HCT116 (cell line): ENCODE measurements at regions not wholly inside any gene's neighbourhood (a gene's known extent, or its start where the extent isn't known, plus 50 kb on each side); places are given as distances from the start of the nearest gene placed in this dataset.

Experiments used
- ATAC-seq: fragments of 200-7000 bp; cut with Tn5 transposase; 2 replicates; pipeline ENCODE4 v1.9.1; 2020; ENCODE audit warnings: mild to moderate bottlenecking, moderate library complexity
- BruUV-seq: library from RNA; stranded (reverse); fragments of 400-500 nt; replicated peaks from 2 replicates; lab custom pipeline; 2021; lab: Mats Ljungman, UMichigan
- CTCF ChIA-PET: fragments of 300-600 bp; sonication (Branson Sonifier 250); formaldehyde crosslinking; loops from one replicate; lab custom pipeline; 2021; ENCODE audit warnings: antibody characterized with exemption; lab: Charles Lee
- POLR2A ChIA-PET: fragments of 300-600, 350-600 bp; sonication (Branson Sonifier 250); formaldehyde crosslinking; loops from one replicate; lab custom pipeline; 2021; ENCODE audit warnings: antibody characterized with exemption; lab: Charles Lee
- RAD21 ChIA-PET, 2 experiments: fragments of 300-600 bp; sonication (Branson Sonifier 250); formaldehyde crosslinking; loops; one replicate each; lab custom pipeline; 2023; ENCODE audit warnings: low total read pairs in 2 of 2; ENCODE audit not compliant: uncharacterized antibody in 2 of 2, unreplicated experiment in 2 of 2, low non-redundant PET in 1 of 2; lab: Charles Lee
- DNase-seq: peaks from one replicate; pipeline ENCODE4 v3.0.0-alpha.2; 2010; ENCODE audit warnings: low read depth, low spot score
- H2AFZ ChIP-seq: fragments of 200-600 bp; shearing (Covaris generic), sonication (generic); 2 replicates; pipeline ENCODE4 v1.6.1; 2017; ENCODE audit warnings: low read depth, mixed run types, mixed read lengths, antibody characterized with exemption, low read length; ENCODE audit not compliant: poor library complexity, severe bottlenecking
- H3K27ac ChIP-seq: 2 replicates; pipeline ENCODE4 v1.5.1; 2012; ENCODE audit warnings: low read depth, low read length
- H3K27me3 ChIP-seq: fragments of 200-600 bp; sonication (generic); 2 replicates; pipeline ENCODE4 v1.6.1; 2016; ENCODE audit warnings: mixed run types, low read length, mixed read lengths; ENCODE audit not compliant: insufficient read depth
- H3K36me3 ChIP-seq, 2 experiments: fragments of 200-500 bp in 1 of 2; fragments of 200-600 bp in 1 of 2; sonication (Bioruptor generic) in 1 of 2; sonication (generic) in 1 of 2; 2 replicates each; pipeline versions ENCODE4 v1.5.1 to v1.6.1; 2014 to 2016; ENCODE audit warnings: low read length in 2 of 2, inconsistent platforms in 1 of 2, mixed read lengths in 1 of 2, mixed run types in 1 of 2; ENCODE audit not compliant: insufficient read depth in 2 of 2, control insufficient read depth in 1 of 2
- H3K4me1 ChIP-seq, 2 experiments: fragments of 200-600 bp in 1 of 2; sonication (generic) in 1 of 2; 2 replicates each; pipeline versions ENCODE4 v1.5.1 to v1.6.1; 2012 to 2017; ENCODE audit warnings: low read length in 2 of 2, inconsistent platforms in 1 of 2, mild to moderate bottlenecking in 1 of 2, mixed read lengths in 1 of 2, mixed run types in 1 of 2, moderate library complexity in 1 of 2; ENCODE audit not compliant: insufficient read depth in 2 of 2, control insufficient read depth in 1 of 2
- H3K4me2 ChIP-seq: fragments of 200-600 bp; sonication (generic); 2 replicates; pipeline ENCODE4 v1.6.1; 2017; ENCODE audit warnings: mixed run types, low read length, mixed read lengths
- H3K4me3 ChIP-seq, 2 experiments: fragments of 200-600 bp in 1 of 2; sonication (generic) in 1 of 2; replicated peaks in 1 of 2; 2 replicates each; pipeline ENCODE4 v1.5.1; 2011 to 2016; ENCODE audit warnings: low read length in 2 of 2, control low read depth in 1 of 2, low read depth in 1 of 2, mild to moderate bottlenecking in 1 of 2, mixed read lengths in 1 of 2, mixed run types in 1 of 2
- H3K79me2 ChIP-seq: fragments of 200-600 bp; sonication (generic); 2 replicates; pipeline ENCODE4 v1.6.1; 2017; ENCODE audit warnings: mild to moderate bottlenecking, mixed run types, low read length, moderate library complexity, mixed read lengths; ENCODE audit not compliant: insufficient read depth
- H3K9ac ChIP-seq: fragments of 200-600 bp; sonication (generic); 2 replicates; pipeline ENCODE4 v1.6.1; 2016; ENCODE audit warnings: low read length, mixed read lengths
- H3K9me2 ChIP-seq: fragments of 200-600 bp; sonication (generic), shearing (Covaris generic); 2 replicates; pipeline ENCODE4 v1.6.1; 2017; ENCODE audit warnings: mixed run types, mild to moderate bottlenecking, moderate library complexity; ENCODE audit not compliant: insufficient read depth
- H3K9me3 ChIP-seq, 2 experiments: fragments of 200-500 bp in 1 of 2; fragments of 200-600 bp in 1 of 2; sonication (Bioruptor generic) in 1 of 2; sonication (generic) in 1 of 2; 2 replicates each; pipeline ENCODE4 v1.6.1; 2014 to 2017; ENCODE audit warnings: low read length in 2 of 2, mixed read lengths in 2 of 2, inconsistent platforms in 1 of 2, low read depth in 1 of 2, mild to moderate bottlenecking in 1 of 2, mixed run types in 1 of 2, moderate library complexity in 1 of 2; ENCODE audit not compliant: control insufficient read depth in 1 of 2, insufficient read depth in 1 of 2
- H4K20me1 ChIP-seq: fragments of 200-600 bp; sonication (generic), shearing (Covaris generic); 2 replicates; pipeline ENCODE4 v1.6.1; 2017; ENCODE audit warnings: mixed run types, mild to moderate bottlenecking, moderate library complexity; ENCODE audit not compliant: insufficient read depth
- CEBPB ChIP-seq: IDR thresholded peaks from 2 replicates; pipeline ENCODE4 v1.6.1; 2012; ENCODE audit warnings: low read depth
- CTCF ChIP-seq, 3 experiments: fragments of 200-600 bp in 1 of 3; sonication (generic) in 1 of 3; IDR thresholded peaks in 2 of 3; conservative IDR thresholded peaks in 1 of 3; 2 replicates each; pipeline ENCODE4 v1.5.1; 2012 to 2017; ENCODE audit warnings: low read depth in 2 of 3, low read length in 2 of 3, antibody characterized with exemption in 1 of 3, borderline replicate concordance in 1 of 3, control low read depth in 1 of 3, mild to moderate bottlenecking in 1 of 3, mixed read lengths in 1 of 3, mixed run types in 1 of 3, moderate library complexity in 1 of 3; ENCODE audit not compliant: insufficient read depth in 1 of 3
- ELF1 ChIP-seq: IDR thresholded peaks from 2 replicates; pipeline ENCODE4 v1.6.1; 2012; ENCODE audit warnings: low read depth, borderline replicate concordance
- JUND ChIP-seq: IDR thresholded peaks from 2 replicates; pipeline ENCODE4 v1.6.1; 2012
- POLR2A ChIP-seq: IDR thresholded peaks from 2 replicates; pipeline ENCODE4 v1.7.0; 2011; ENCODE audit warnings: borderline replicate concordance; ENCODE audit not compliant: insufficient read depth, insufficient read length; ENCODE audit errors: extremely low read depth
- POLR2AphosphoS5 ChIP-seq: IDR thresholded peaks from 2 replicates; pipeline ENCODE4 v1.6.1; 2011; ENCODE audit warnings: mild to moderate bottlenecking, low read depth, low read length, moderate library complexity
- SRF ChIP-seq: IDR thresholded peaks from 2 replicates; pipeline ENCODE4 v1.6.1; 2012; ENCODE audit warnings: low read depth
- TCF7L2 ChIP-seq: IDR thresholded peaks from 2 replicates; pipeline ENCODE4 v1.7.0; 2011; ENCODE audit warnings: borderline replicate concordance, inconsistent platforms; ENCODE audit not compliant: insufficient read depth, insufficient read length; ENCODE audit errors: extremely low read depth
- ZBTB33 ChIP-seq: IDR thresholded peaks from 2 replicates; pipeline ENCODE4 v1.6.1; 2011; ENCODE audit warnings: mild to moderate bottlenecking, low read length, moderate library complexity; ENCODE audit not compliant: insufficient replicate concordance; ENCODE audit errors: extremely low read depth
- ZFX ChIP-seq: fragments of 450-650 bp; IDR thresholded peaks from 2 replicates; pipeline ENCODE4 v1.6.1; 2017
- ZNF274 ChIP-seq: fragments of 200-500 bp; sonication (Bioruptor generic); IDR thresholded peaks from 2 replicates; pipeline ENCODE4 v1.6.1; 2014; ENCODE audit warnings: mild to moderate bottlenecking, low read depth, low read length, inconsistent platforms
- intact Hi-C: fragments of 100-400 bp; cut with micrococcal nuclease; formaldehyde crosslinking; loops from 2 replicates; pipeline ENCODE4 v1.10.0; 2022
- TF ChIP-seq, protein P1 (sequence below): IDR thresholded peaks from 2 replicates; pipeline ENCODE4 v1.6.1; 2012

- Histone ChIP-seq H3K36me3 (no peaks in the 10 kb centered on the region), H2AFZ (no peak overlapping the region), H3K9ac (no peak overlapping the region), H3K27ac (no peak overlapping the region), H3K4me3 (no peak overlapping the region), H3K9me2 (no peaks in the 10 kb centered on the region), H4K20me1 (no peaks in the 10 kb centered on the region), H3K79me2 (no peaks in the 10 kb centered on the region), H3K9me3 (0 out of 4 replicates have a peak, but pooled peaks cover 0 to 3% of the 10 kb centered on the region in 2 experiments), H3K4me2 (no peak overlapping the region), H3K27me3 (no peaks in the 10 kb centered on the region), H3K4me1 (no peaks in the 10 kb centered on the region)
- ChIA-PET POLR2A (no interaction called here), RAD21 (no interaction called here), CTCF (interaction anchor here (0.9 kb wide), 1 partner anchor 519 kb away, joined by 4 read pairs; no protein-coding TSS in a partner anchor)
- BruUV-seq = no TSS peak
- TF ChIP-seq, protein P1, sequence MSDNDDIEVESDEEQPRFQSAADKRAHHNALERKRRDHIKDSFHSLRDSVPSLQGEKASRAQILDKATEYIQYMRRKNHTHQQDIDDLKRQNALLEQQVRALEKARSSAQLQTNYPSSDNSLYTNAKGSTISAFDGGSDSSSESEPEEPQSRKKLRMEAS = no peak
- TF ChIP-seq POLR2A (no peak), CTCF (IDR thresholded peaks at IDR 0.05 in 2 of 3, conservative IDR thresholded peaks at IDR 0.05 in 1 of 3; ENCODE audit: borderline replicate concordance in 1 of 3, insufficient read depth in 1 of 3, low read depth in 2 of 3, low read length in 2 of 3) (no peak), SRF (no peak), CEBPB (no peak)
- ATAC-seq (no peak), DNase-seq (no peak)
- intact Hi-C loops = no loop called here
Observed at GRCh38 chr5:40167283-40167682, 512.4 kb upstream of the PTGER4 start.

GRCh38 chr5:40166802-40167201 lies 512.9 kb upstream of the PTGER4 start:
- no peak overlapping the region for H3K27ac ChIP-seq
- POLR2A ChIA-PET = no interaction called here
- H3K27me3 ChIP-seq = no peaks in the 10 kb centered on the region
- RAD21 ChIA-PET = no interaction called here
- DNase-seq = no peak
- intact Hi-C loops = no loop called here
- CTCF ChIA-PET = interaction anchor here (0.9 to 1.0 kb wide), 3 partner anchors 513 to 522 kb away, joined by 3 to 4 read pairs (median 3); partner anchors contain the start of gene PTGER4
- H3K4me1 ChIP-seq = no peaks in the 10 kb centered on the region
- ATAC-seq = no peak
- no peak for TF ChIP-seq POLR2AphosphoS5
- no peak for TF ChIP-seq JUND
- TF ChIP-seq ELF1 = no peak
- no peak for TF ChIP-seq ZBTB33
- no peak for TF ChIP-seq ZFX
- TF ChIP-seq ZNF274 = no peak
- TF ChIP-seq, protein P1 = no peak
- no peak for TF ChIP-seq TCF7L2
- H3K4me3 ChIP-seq = no peak overlapping the region
- no peaks in the 10 kb centered on the region for H4K20me1 ChIP-seq
- no peaks in the 10 kb centered on the region for H3K36me3 ChIP-seq
- no peak overlapping the region for H2AFZ ChIP-seq
- no peak overlapping the region for H3K4me2 ChIP-seq
- H3K9me2 ChIP-seq = no peaks in the 10 kb centered on the region
- 0 out of 4 replicates have a peak, but pooled peaks cover 0 to 3% of the 10 kb centered on the region in 2 experiments for H3K9me3 ChIP-seq
- BruUV-seq = no TSS peak
- H3K9ac ChIP-seq = no peak overlapping the region
- no peaks in the 10 kb centered on the region for H3K79me2 ChIP-seq
